ENCODE measurements at regions not wholly inside any gene's neighbourhood (a gene's known extent, or its start where the extent isn't known, plus 50 kb on each side); places are given as distances from the start of the nearest gene placed in this dataset.

GRCh38 chr10:53490553-53490952, 718.0 kb upstream of the MBL2 start:
- no peak overlapping the region for H3K4me3 Mint-ChIP-seq
- H3K4me1 Mint-ChIP-seq: peaks cover 25 to 29% of the 10 kb centered on the region in 2 experiments
- H2AFZ ChIP-seq (ENCODE audit: low read length): no peak overlapping the region

More at GRCh38 chr10:53490553-53490952, 718.0 kb upstream of the MBL2 start:
- WGBS (ENCODE audit: extremely low coverage, insufficient read length, low lambda C conversion rate): no CpG with 5 or more reads among the region's 1 CpG
- H4K91ac ChIP-seq (ENCODE audit: insufficient read length, low read depth, low read length): no peak overlapping the region
- no peak overlapping the region for H3K27ac Mint-ChIP-seq
- no peaks in the 10 kb centered on the region for H3K79me2 ChIP-seq (ENCODE audit: insufficient read depth, low read length)
- no peak overlapping the region for H2BK5ac ChIP-seq (ENCODE audit: insufficient read length, low read length)
- no peak overlapping the region for H3K23ac ChIP-seq (ENCODE audit: insufficient read length, low read depth, low read length)
- no peak for DNase-seq
- H4K20me1 ChIP-seq (ENCODE audit: control insufficient read depth, insufficient read depth, insufficient read length): no peaks in the 10 kb centered on the region
- H3K9ac ChIP-seq (ENCODE audit: extremely low read depth, insufficient read length, low read length): no peak overlapping the region
- no peak overlapping the region for H4K5ac ChIP-seq (ENCODE audit: insufficient read length, low read depth, low read length)
- H3K4me1 ChIP-seq (ENCODE audit: insufficient read depth, low read length): peaks cover 5% of the 10 kb centered on the region; the same call in 1 of the 2 replicates
- H3K27ac ChIP-seq (ENCODE audit: insufficient read length, low read depth, low read length): no peak overlapping the region
- no peak overlapping the region for H3T11ph ChIP-seq (ENCODE audit: low read length)
- H3K18ac ChIP-seq (ENCODE audit: insufficient read length, low read depth, low read length): no peak overlapping the region
- no peak overlapping the region for H3K4ac ChIP-seq (ENCODE audit: low read depth, low read length)
- peaks cover 17% of the 10 kb centered on the region for H3K9me3 ChIP-seq (ENCODE audit: control insufficient read depth, low read depth, low read length)
- H2AK5ac ChIP-seq (ENCODE audit: insufficient read length, low read length): no peak overlapping the region
- H3K9me3 Mint-ChIP-seq: peaks cover 34 to 53% of the 10 kb centered on the region in 2 experiments
- H3K14ac ChIP-seq (ENCODE audit: insufficient read depth, low read length): no peak overlapping the region
- H3K23me2 ChIP-seq (ENCODE audit: insufficient read length, low read depth, low read length, poor library complexity, severe bottlenecking): no peaks in the 10 kb centered on the region
- no peaks in the 10 kb centered on the region for H3K27me3 ChIP-seq (ENCODE audit: insufficient read depth, low read length)
- H2BK120ac ChIP-seq (ENCODE audit: low read depth, low read length, poor library complexity, severe bottlenecking): no peak overlapping the region
- H3K56ac ChIP-seq (ENCODE audit: insufficient read length, low read depth, low read length): no peak overlapping the region
- H3K27me3 Mint-ChIP-seq (ENCODE audit: low read depth): no peaks in the 10 kb centered on the region
- H3K36me3 Mint-ChIP-seq (ENCODE audit: insufficient read depth in 1 of 3, low read depth in 3 of 3): peaks cover 58 to 63% (median 60%) of the 10 kb centered on the region in 3 experiments
- H2BK15ac ChIP-seq (ENCODE audit: low read depth, low read length): no peak overlapping the region
- no peak overlapping the region for H4K8ac ChIP-seq (replicated peaks; ENCODE audit: insufficient read length, low read depth, low read length)
- no peak overlapping the region for H2BK12ac ChIP-seq (ENCODE audit: insufficient read length, low read depth, low read length)
- H3K4me2 ChIP-seq (ENCODE audit: insufficient read depth, insufficient read length, low read length): no peak overlapping the region
- TF ChIP-seq, protein P1, sequence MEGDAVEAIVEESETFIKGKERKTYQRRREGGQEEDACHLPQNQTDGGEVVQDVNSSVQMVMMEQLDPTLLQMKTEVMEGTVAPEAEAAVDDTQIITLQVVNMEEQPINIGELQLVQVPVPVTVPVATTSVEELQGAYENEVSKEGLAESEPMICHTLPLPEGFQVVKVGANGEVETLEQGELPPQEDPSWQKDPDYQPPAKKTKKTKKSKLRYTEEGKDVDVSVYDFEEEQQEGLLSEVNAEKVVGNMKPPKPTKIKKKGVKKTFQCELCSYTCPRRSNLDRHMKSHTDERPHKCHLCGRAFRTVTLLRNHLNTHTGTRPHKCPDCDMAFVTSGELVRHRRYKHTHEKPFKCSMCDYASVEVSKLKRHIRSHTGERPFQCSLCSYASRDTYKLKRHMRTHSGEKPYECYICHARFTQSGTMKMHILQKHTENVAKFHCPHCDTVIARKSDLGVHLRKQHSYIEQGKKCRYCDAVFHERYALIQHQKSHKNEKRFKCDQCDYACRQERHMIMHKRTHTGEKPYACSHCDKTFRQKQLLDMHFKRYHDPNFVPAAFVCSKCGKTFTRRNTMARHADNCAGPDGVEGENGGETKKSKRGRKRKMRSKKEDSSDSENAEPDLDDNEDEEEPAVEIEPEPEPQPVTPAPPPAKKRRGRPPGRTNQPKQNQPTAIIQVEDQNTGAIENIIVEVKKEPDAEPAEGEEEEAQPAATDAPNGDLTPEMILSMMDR (conservative IDR thresholded peaks at IDR 0.05): no peak
- no peak overlapping the region for H2BK20ac ChIP-seq (ENCODE audit: low read depth, low read length, poor library complexity, severe bottlenecking)
- no peaks in the 10 kb centered on the region for H3K79me1 ChIP-seq (ENCODE audit: insufficient read depth, low read depth, low read length, poor library complexity, severe bottlenecking)
